Loucy (cell line): ENCODE measurements at regions not wholly inside any gene's neighbourhood (a gene's known extent, or its start where the extent isn't known, plus 50 kb on each side); places are given as distances from the start of the nearest gene placed in this dataset.

Experiments
- EZH2phosphoT487 ChIP-seq: fragments of 200-600 bp; IDR thresholded peaks from 2 replicates; pipeline ENCODE4 v1.6.1; 2018; ENCODE audit warnings: antibody characterized with exemption, mild to moderate bottlenecking, moderate library complexity, borderline replicate concordance
- TF ChIP-seq, protein P1 (sequence below): fragments of 200-600 bp; sonication (generic); conservative IDR thresholded peaks from 2 replicates; pipeline ENCODE4 v1.5.1; 2014; ENCODE audit warnings: mild to moderate bottlenecking, antibody characterized with exemption, low read length

GRCh38 chr6:91940801-91941200 lies 1353.9 kb upstream of the MAP3K7 start:
- TF ChIP-seq, protein P1, sequence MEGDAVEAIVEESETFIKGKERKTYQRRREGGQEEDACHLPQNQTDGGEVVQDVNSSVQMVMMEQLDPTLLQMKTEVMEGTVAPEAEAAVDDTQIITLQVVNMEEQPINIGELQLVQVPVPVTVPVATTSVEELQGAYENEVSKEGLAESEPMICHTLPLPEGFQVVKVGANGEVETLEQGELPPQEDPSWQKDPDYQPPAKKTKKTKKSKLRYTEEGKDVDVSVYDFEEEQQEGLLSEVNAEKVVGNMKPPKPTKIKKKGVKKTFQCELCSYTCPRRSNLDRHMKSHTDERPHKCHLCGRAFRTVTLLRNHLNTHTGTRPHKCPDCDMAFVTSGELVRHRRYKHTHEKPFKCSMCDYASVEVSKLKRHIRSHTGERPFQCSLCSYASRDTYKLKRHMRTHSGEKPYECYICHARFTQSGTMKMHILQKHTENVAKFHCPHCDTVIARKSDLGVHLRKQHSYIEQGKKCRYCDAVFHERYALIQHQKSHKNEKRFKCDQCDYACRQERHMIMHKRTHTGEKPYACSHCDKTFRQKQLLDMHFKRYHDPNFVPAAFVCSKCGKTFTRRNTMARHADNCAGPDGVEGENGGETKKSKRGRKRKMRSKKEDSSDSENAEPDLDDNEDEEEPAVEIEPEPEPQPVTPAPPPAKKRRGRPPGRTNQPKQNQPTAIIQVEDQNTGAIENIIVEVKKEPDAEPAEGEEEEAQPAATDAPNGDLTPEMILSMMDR = no peak
- no peak for TF ChIP-seq EZH2phosphoT487
